ENCODE measurements at regions not wholly inside any gene's neighbourhood (a gene's known extent, or its start where the extent isn't known, plus 50 kb on each side); places are given as distances from the start of the nearest gene placed in this dataset.

GRCh38 chr11:104323841-104324240 is 159.9 kb upstream of the PDGFD start:
- Mint-ChIP-seq H3K9me3 (no peaks in the 10 kb centered on the region), H3K27me3 (no peaks in the 10 kb centered on the region), H3K4me3 (no peak overlapping the region), H3K4me1 (ENCODE audit: low read depth in 2 of 2) (no peaks in the 10 kb centered on the region), H3K36me3 (ENCODE audit: insufficient read depth) (no peaks in the 10 kb centered on the region), H3K27ac (no peak overlapping the region)
- no peak for DNase-seq
- no peak for ATAC-seq (replicated peaks)

- Mint-ChIP-seq H3K9me3 (no peaks in the 10 kb centered on the region), H3K27ac (no peak overlapping the region), H3K27me3 (no peaks in the 10 kb centered on the region), H3K4me3 (no peak overlapping the region), H3K4me1 (ENCODE audit: low read depth in 2 of 2) (no peaks in the 10 kb centered on the region), H3K36me3 (ENCODE audit: insufficient read depth) (no peaks in the 10 kb centered on the region)
- ATAC-seq (replicated peaks): no peak
- no peak for DNase-seq
Measured at GRCh38 chr11:104322696-104323095, 158.7 kb upstream of the PDGFD start.

- H3K4me1 Mint-ChIP-seq (ENCODE audit: low read depth in 2 of 2): no peaks in the 10 kb centered on the region
- no peak for ATAC-seq (replicated peaks)
- DNase-seq: no peak
- H3K27ac Mint-ChIP-seq: no peak overlapping the region
- H3K36me3 Mint-ChIP-seq (ENCODE audit: insufficient read depth): no peaks in the 10 kb centered on the region
- no peak overlapping the region for H3K4me3 Mint-ChIP-seq
- H3K9me3 Mint-ChIP-seq: no peaks in the 10 kb centered on the region
- no peaks in the 10 kb centered on the region for H3K27me3 Mint-ChIP-seq
Measured at GRCh38 chr11:104320956-104321355, 157.0 kb upstream of the PDGFD start.

GRCh38 chr11:104320097-104320496 is 156.2 kb upstream of the PDGFD start:
- H3K4me3 Mint-ChIP-seq: no peak overlapping the region
- no peak for DNase-seq
- H3K4me1 Mint-ChIP-seq (ENCODE audit: low read depth in 2 of 2): no peaks in the 10 kb centered on the region
- H3K27ac Mint-ChIP-seq: no peak overlapping the region
- no peaks in the 10 kb centered on the region for H3K36me3 Mint-ChIP-seq (ENCODE audit: insufficient read depth)
- ATAC-seq (replicated peaks): no peak
- H3K27me3 Mint-ChIP-seq: no peaks in the 10 kb centered on the region
- H3K9me3 Mint-ChIP-seq: no peaks in the 10 kb centered on the region

- Mint-ChIP-seq H3K9me3 (no peaks in the 10 kb centered on the region), H3K4me1 (ENCODE audit: low read depth in 2 of 2) (no peaks in the 10 kb centered on the region), H3K27me3 (no peaks in the 10 kb centered on the region), H3K27ac (no peak overlapping the region), H3K4me3 (no peak overlapping the region), H3K36me3 (ENCODE audit: insufficient read depth) (no peaks in the 10 kb centered on the region)
- ATAC-seq (replicated peaks): no peak
- no peak for DNase-seq
Measured at GRCh38 chr11:104319396-104319795, 155.4 kb upstream of the PDGFD start.

GRCh38 chr11:104306862-104307474 is 143.0 kb upstream of the PDGFD start:
- Mint-ChIP-seq H3K36me3 (ENCODE audit: insufficient read depth) (no peaks in the 10 kb centered on the region), H3K9me3 (no peaks in the 10 kb centered on the region), H3K4me3 (no peak overlapping the region), H3K27ac (no peak overlapping the region), H3K27me3 (peaks cover 0 to 6% of the 10 kb centered on the region in 2 donors), H3K4me1 (ENCODE audit: low read depth in 2 of 2) (no peaks in the 10 kb centered on the region)
- ATAC-seq (replicated peaks) (no peak), DNase-seq (no peak)

GRCh38 chr11:104301776-104302175 is 137.8 kb upstream of the PDGFD start:
- no peaks in the 10 kb centered on the region for H3K4me1 Mint-ChIP-seq (ENCODE audit: low read depth in 2 of 2)
- H3K9me3 Mint-ChIP-seq: no peaks in the 10 kb centered on the region
- H3K27ac Mint-ChIP-seq: no peak overlapping the region
- H3K36me3 Mint-ChIP-seq (ENCODE audit: insufficient read depth): no peaks in the 10 kb centered on the region
- DNase-seq: no peak
- H3K4me3 Mint-ChIP-seq: no peak overlapping the region
- H3K27me3 Mint-ChIP-seq: peaks cover 0 to 12% of the 10 kb centered on the region in 2 donors
- no peak for ATAC-seq (replicated peaks)

- H3K36me3 Mint-ChIP-seq (ENCODE audit: insufficient read depth): no peaks in the 10 kb centered on the region
- no peak for DNase-seq
Measured at GRCh38 chr11:104291646-104292045, 127.7 kb upstream of the PDGFD start.

GRCh38 chr11:104286129-104286528 is 122.2 kb upstream of the PDGFD start:
- H3K27me3 Mint-ChIP-seq: peaks cover 0 to 8% of the 10 kb centered on the region in 2 donors
- H3K4me3 Mint-ChIP-seq: no peak overlapping the region
- H3K27ac Mint-ChIP-seq: no peak overlapping the region
- H3K9me3 Mint-ChIP-seq: peaks cover 0 to 6% of the 10 kb centered on the region in 2 donors
- no peaks in the 10 kb centered on the region for H3K36me3 Mint-ChIP-seq (ENCODE audit: insufficient read depth)
- H3K4me1 Mint-ChIP-seq (ENCODE audit: low read depth in 2 of 2): no peaks in the 10 kb centered on the region
- ATAC-seq (replicated peaks) (no peak), DNase-seq (no peak)

More at GRCh38 chr11:104291646-104292045, 127.7 kb upstream of the PDGFD start:
- Mint-ChIP-seq H3K27ac (no peak overlapping the region), H3K9me3 (no peaks in the 10 kb centered on the region), H3K4me1 (ENCODE audit: low read depth in 2 of 2) (no peaks in the 10 kb centered on the region), H3K27me3 (no peaks in the 10 kb centered on the region), H3K4me3 (no peak overlapping the region)
- no peak for ATAC-seq (replicated peaks)

GRCh38 chr11:104279587-104279986 is 115.6 kb upstream of the PDGFD start:
- H3K4me3 Mint-ChIP-seq: no peak overlapping the region
- ATAC-seq (replicated peaks) (no peak), DNase-seq (no peak)
- H3K27ac Mint-ChIP-seq: no peak overlapping the region
- no peaks in the 10 kb centered on the region for H3K4me1 Mint-ChIP-seq (ENCODE audit: low read depth in 2 of 2)
- peaks cover 0 to 6% of the 10 kb centered on the region in 2 donors for H3K9me3 Mint-ChIP-seq
- no peaks in the 10 kb centered on the region for H3K36me3 Mint-ChIP-seq (ENCODE audit: insufficient read depth)
- H3K27me3 Mint-ChIP-seq: peaks cover 0 to under 1% of the 10 kb centered on the region in 2 donors

GRCh38 chr11:104275992-104276391 is 112.0 kb upstream of the PDGFD start:
- ATAC-seq (replicated peaks) (no peak), DNase-seq (no peak)
- H3K4me3 Mint-ChIP-seq: no peak overlapping the region
- H3K27me3 Mint-ChIP-seq: no peaks in the 10 kb centered on the region
- no peak overlapping the region for H3K27ac Mint-ChIP-seq
- H3K9me3 Mint-ChIP-seq: no peaks in the 10 kb centered on the region
- H3K36me3 Mint-ChIP-seq (ENCODE audit: insufficient read depth): peaks cover 3% of the 10 kb centered on the region
- no peaks in the 10 kb centered on the region for H3K4me1 Mint-ChIP-seq (ENCODE audit: low read depth in 2 of 2)

GRCh38 chr11:104260456-104260855 is 96.5 kb upstream of the PDGFD start:
- DNase-seq (no peak), ATAC-seq (replicated peaks) (no peak)
- H3K27me3 Mint-ChIP-seq: peaks cover 0 to 10% of the 10 kb centered on the region in 2 donors
- no peak overlapping the region for H3K4me3 Mint-ChIP-seq
- H3K27ac Mint-ChIP-seq: no peak overlapping the region
- no peaks in the 10 kb centered on the region for H3K4me1 Mint-ChIP-seq (ENCODE audit: low read depth in 2 of 2)
- H3K9me3 Mint-ChIP-seq: no peaks in the 10 kb centered on the region
- H3K36me3 Mint-ChIP-seq (ENCODE audit: insufficient read depth): no peaks in the 10 kb centered on the region

- no peak for DNase-seq
- H3K36me3 Mint-ChIP-seq (ENCODE audit: insufficient read depth): no peaks in the 10 kb centered on the region
Measured at GRCh38 chr11:104259121-104259610, 95.2 kb upstream of the PDGFD start.

GRCh38 chr11:104256525-104256924 is 92.6 kb upstream of the PDGFD start:
- ATAC-seq (replicated peaks) (no peak), DNase-seq (no peak)
- Mint-ChIP-seq H3K9me3 (no peaks in the 10 kb centered on the region), H3K4me3 (no peak overlapping the region), H3K27ac (no peak overlapping the region), H3K27me3 (peaks cover 0 to 10% of the 10 kb centered on the region in 2 donors), H3K36me3 (ENCODE audit: insufficient read depth) (no peaks in the 10 kb centered on the region), H3K4me1 (ENCODE audit: low read depth in 2 of 2) (no peaks in the 10 kb centered on the region)

More at GRCh38 chr11:104259121-104259610, 95.2 kb upstream of the PDGFD start:
- Mint-ChIP-seq H3K27ac (no peak overlapping the region), H3K27me3 (peaks cover 0 to 10% of the 10 kb centered on the region in 2 donors), H3K4me3 (no peak overlapping the region), H3K4me1 (ENCODE audit: low read depth in 2 of 2) (no peaks in the 10 kb centered on the region), H3K9me3 (no peaks in the 10 kb centered on the region)
- ATAC-seq (replicated peaks): no peak
